HEK293 (cell line): ENCODE measurements at regions not wholly inside any gene's neighbourhood (a gene's known extent, or its start where the extent isn't known, plus 50 kb on each side); places are given as distances from the start of the nearest gene placed in this dataset.

ENCODE experiments used
- CTCF ChIA-PET: fragments of 350-600 bp; formaldehyde crosslinking; extraction: SDS; loops from one replicate; lab custom pipeline; 2021; ENCODE audit warnings: antibody characterized with exemption; lab: Yijun Ruan, JAX
- POLR2A ChIA-PET: fragments of 300-600 bp; formaldehyde crosslinking; extraction: SDS; loops from one replicate; lab custom pipeline; 2020; ENCODE audit warnings: antibody characterized with exemption, inconsistent platforms; lab: Yijun Ruan, JAX
- H3K27ac ChIP-seq: fragments of 200-500 bp; sonication (Bioruptor generic); 2 replicates; pipeline ENCODE4 v1.5.1; 2014; ENCODE audit warnings: low read depth, low read length, control low read depth, inconsistent platforms; ENCODE audit errors: extremely low read depth
- H3K36me3 ChIP-seq, 2 experiments: fragments of 200-500 bp in 1 of 2; sonication (Bioruptor generic) in 1 of 2; 1 replicate in 1 of 2; 2 replicates in 1 of 2; pipeline ENCODE4 v1.5.1; 2014 to 2017; ENCODE audit warnings: inconsistent platforms in 2 of 2, low read length in 2 of 2; ENCODE audit not compliant: control insufficient read depth in 2 of 2, insufficient read depth in 1 of 2
- H3K4me1 ChIP-seq: fragments of 200-500 bp; sonication (Bioruptor generic); 2 replicates; pipeline ENCODE4 v1.5.1; 2014; ENCODE audit warnings: mild to moderate bottlenecking, low read length, inconsistent platforms; ENCODE audit not compliant: control insufficient read depth, insufficient read depth
- H3K4me3 ChIP-seq: 2 replicates; pipeline ENCODE4 v1.5.1; 2011; ENCODE audit warnings: low read depth, mild to moderate bottlenecking, control low read depth, low read length, moderate library complexity
- H3K9me3 ChIP-seq: fragments of 200-500 bp; sonication (Bioruptor generic); 2 replicates; pipeline ENCODE4 v1.5.1; 2014; ENCODE audit warnings: low read depth, low read length, inconsistent platforms; ENCODE audit not compliant: control insufficient read depth, insufficient read depth
- GLIS1 ChIP-seq: fragments of 450-650 bp; formaldehyde crosslinking; IDR thresholded peaks from 2 replicates; pipeline ENCODE4 v1.5.1; 2016; ENCODE audit warnings: missing biosample characterization, missing genetic modification characterization
- GLIS2 ChIP-seq: fragments of 450-650 bp; formaldehyde crosslinking; IDR thresholded peaks from 2 replicates; pipeline ENCODE4 v1.5.1; 2016; ENCODE audit warnings: missing biosample characterization, missing genetic modification characterization
- IKZF3 ChIP-seq: fragments of 450-650 bp; IDR thresholded peaks from 2 replicates; pipeline ENCODE4 v1.5.0; 2018; ENCODE audit warnings: missing biosample characterization, mild to moderate bottlenecking, missing genetic modification characterization, moderate library complexity
- OSR2 ChIP-seq: fragments of 450-650 bp; formaldehyde crosslinking; IDR thresholded peaks from 2 replicates; pipeline ENCODE4 v1.5.1; 2016; ENCODE audit warnings: missing biosample characterization, missing genetic modification characterization
- SETDB1 ChIP-seq: IDR thresholded peaks from one replicate; pipeline ENCODE4 v1.6.1; 2017; ENCODE audit warnings: mild to moderate bottlenecking, low read length, moderate library complexity, mixed read lengths; ENCODE audit not compliant: insufficient read length
- SP7 ChIP-seq: fragments of 450-650 bp; formaldehyde crosslinking; IDR thresholded peaks from 2 replicates; pipeline ENCODE4 v1.5.1; 2016; ENCODE audit warnings: missing biosample characterization, missing genetic modification characterization
- ZBTB48 ChIP-seq: fragments of 450-650 bp; formaldehyde crosslinking; IDR thresholded peaks from 2 replicates; pipeline ENCODE4 v1.5.1; 2016; ENCODE audit warnings: missing biosample characterization, missing genetic modification characterization
- ZBTB8A ChIP-seq: fragments of 450-650 bp; formaldehyde crosslinking; IDR thresholded peaks from 2 replicates; pipeline ENCODE4 v1.5.1; 2016; ENCODE audit warnings: missing biosample characterization, missing genetic modification characterization
- ZFP3 ChIP-seq: fragments of 450-650 bp; formaldehyde crosslinking; IDR thresholded peaks from 2 replicates; pipeline ENCODE4 v1.5.1; 2016; ENCODE audit warnings: low read depth, missing biosample characterization, missing genetic modification characterization
- ZNF2 ChIP-seq: fragments of 450-650 bp; formaldehyde crosslinking; IDR thresholded peaks from 2 replicates; pipeline ENCODE4 v1.5.1; 2016; ENCODE audit warnings: missing biosample characterization, missing genetic modification characterization
- ZNF341 ChIP-seq: fragments of 450-650 bp; formaldehyde crosslinking; IDR thresholded peaks from 2 replicates; pipeline ENCODE4; 2016; ENCODE audit warnings: low read depth, missing biosample characterization, missing genetic modification characterization
- ZNF404 ChIP-seq: fragments of 450-650 bp; formaldehyde crosslinking; IDR thresholded peaks from 2 replicates; pipeline ENCODE4 v1.5.1; 2017; ENCODE audit warnings: missing biosample characterization, missing genetic modification characterization
- ZNF433 ChIP-seq: fragments of 450-650 bp; formaldehyde crosslinking; IDR thresholded peaks from 2 replicates; pipeline ENCODE4 v1.5.1; 2016; ENCODE audit warnings: missing biosample characterization, missing genetic modification characterization, low read depth
- ZNF549 ChIP-seq: fragments of 450-650 bp; IDR thresholded peaks from 2 replicates; pipeline ENCODE4 v1.5.1; 2018; ENCODE audit warnings: missing biosample characterization, missing genetic modification characterization, mild to moderate bottlenecking, inconsistent platforms, moderate library complexity
- ZNF600 ChIP-seq: fragments of 450-650 bp; formaldehyde crosslinking; IDR thresholded peaks from 2 replicates; pipeline ENCODE4 v1.5.1; 2016; ENCODE audit warnings: missing biosample characterization, missing genetic modification characterization
- ZNF768 ChIP-seq: fragments of 450-650 bp; formaldehyde crosslinking; IDR thresholded peaks from 2 replicates; pipeline ENCODE4 v1.5.1; 2018; ENCODE audit warnings: missing biosample characterization, mild to moderate bottlenecking, missing genetic modification characterization
- ZXDB ChIP-seq: fragments of 450-650 bp; formaldehyde crosslinking; IDR thresholded peaks from 2 replicates; pipeline ENCODE4 v1.5.1; 2016; ENCODE audit warnings: missing biosample characterization, missing genetic modification characterization
- TF ChIP-seq, protein P1 (sequence below): fragments of 450-650 bp; formaldehyde crosslinking; IDR thresholded peaks from 2 replicates; pipeline ENCODE4 v1.5.1; 2017; ENCODE audit warnings: missing biosample characterization, missing genetic modification characterization
- TF ChIP-seq, protein P2 (sequence below): fragments of 450-650 bp; formaldehyde crosslinking; IDR thresholded peaks from 2 replicates; pipeline ENCODE4 v1.5.1; 2017; ENCODE audit warnings: missing biosample characterization, missing genetic modification characterization
- TF ChIP-seq, protein P3 (sequence below): IDR thresholded peaks from 2 replicates; pipeline ENCODE4 v1.6.1; 2011; ENCODE audit warnings: mild to moderate bottlenecking, low read depth, low read length, borderline replicate concordance
- TF ChIP-seq, protein P4 (sequence below): fragments of 450-650 bp; formaldehyde crosslinking; IDR thresholded peaks from 2 replicates; pipeline ENCODE4 v1.5.1; 2016; ENCODE audit warnings: missing biosample characterization, missing genetic modification characterization
- TF ChIP-seq, protein P5 (sequence below): fragments of 450-650 bp; formaldehyde crosslinking; IDR thresholded peaks from 2 replicates; pipeline ENCODE4 v1.5.1; 2017; ENCODE audit warnings: missing biosample characterization, mild to moderate bottlenecking, missing genetic modification characterization, moderate library complexity
- TF ChIP-seq, protein P6 (sequence below): fragments of 450-650 bp; formaldehyde crosslinking; IDR thresholded peaks from 2 replicates; pipeline ENCODE4 v1.5.1; 2016; ENCODE audit warnings: missing biosample characterization, missing genetic modification characterization
- TF ChIP-seq, protein P7 (sequence below): fragments of 450-650 bp; formaldehyde crosslinking; IDR thresholded peaks from 2 replicates; pipeline ENCODE4 v1.5.1; 2016; ENCODE audit warnings: missing biosample characterization, missing genetic modification characterization

DNA sequence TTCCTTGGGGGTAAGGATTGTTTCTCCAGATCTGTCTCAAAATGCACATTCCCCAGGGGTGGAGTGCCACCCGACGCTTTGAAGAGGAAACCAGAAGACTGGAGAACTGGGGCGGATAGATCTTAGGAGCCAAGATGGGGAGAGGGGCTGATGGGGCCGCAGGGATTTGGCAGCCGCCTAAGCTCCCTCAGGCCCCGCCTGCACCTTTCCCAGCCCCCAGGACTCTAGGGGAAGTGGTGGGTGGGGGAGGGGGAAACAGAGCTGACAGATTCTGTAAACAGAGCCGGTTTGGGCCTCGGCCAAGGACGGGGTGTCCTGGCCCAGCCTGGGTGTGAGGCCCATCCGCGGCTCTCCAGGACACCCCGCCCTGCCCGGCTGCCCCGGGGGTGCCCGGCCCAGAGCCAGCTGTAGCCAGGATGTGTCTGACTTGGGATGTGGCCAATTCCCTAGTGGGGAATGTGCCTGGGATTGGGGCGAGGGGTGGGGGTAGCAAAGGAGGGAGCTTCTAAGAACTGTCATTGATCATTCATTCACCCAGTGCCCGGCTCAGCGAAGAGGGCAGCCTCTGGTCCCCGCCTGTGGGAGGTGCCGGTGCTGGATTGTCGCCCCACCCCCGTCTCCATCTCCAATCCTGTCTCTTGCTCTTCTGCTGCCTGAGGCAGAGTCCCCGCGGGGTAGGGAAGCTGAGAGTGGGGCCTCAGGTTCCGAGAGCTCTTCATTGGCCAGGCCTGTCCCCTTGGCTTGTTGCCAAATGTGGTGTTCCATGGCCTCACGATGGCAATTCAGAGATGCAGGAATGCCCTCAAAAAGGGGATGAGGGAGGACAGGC is 54.8 kb upstream of the CDKN2AIPNL start (continued):
- TF ChIP-seq, protein P1, sequence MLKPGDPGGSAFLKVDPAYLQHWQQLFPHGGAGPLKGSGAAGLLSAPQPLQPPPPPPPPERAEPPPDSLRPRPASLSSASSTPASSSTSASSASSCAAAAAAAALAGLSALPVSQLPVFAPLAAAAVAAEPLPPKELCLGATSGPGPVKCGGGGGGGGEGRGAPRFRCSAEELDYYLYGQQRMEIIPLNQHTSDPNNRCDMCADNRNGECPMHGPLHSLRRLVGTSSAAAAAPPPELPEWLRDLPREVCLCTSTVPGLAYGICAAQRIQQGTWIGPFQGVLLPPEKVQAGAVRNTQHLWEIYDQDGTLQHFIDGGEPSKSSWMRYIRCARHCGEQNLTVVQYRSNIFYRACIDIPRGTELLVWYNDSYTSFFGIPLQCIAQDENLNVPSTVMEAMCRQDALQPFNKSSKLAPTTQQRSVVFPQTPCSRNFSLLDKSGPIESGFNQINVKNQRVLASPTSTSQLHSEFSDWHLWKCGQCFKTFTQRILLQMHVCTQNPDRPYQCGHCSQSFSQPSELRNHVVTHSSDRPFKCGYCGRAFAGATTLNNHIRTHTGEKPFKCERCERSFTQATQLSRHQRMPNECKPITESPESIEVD (tag by site-specific recombination) = no peak
- TF ChIP-seq ZNF600 (tag by site-specific recombination) (peak; percentile 64; the same call in 1 of the 2 replicates), SETDB1 (no peak), ZNF404 (tag by site-specific recombination) (no peak), ZNF768 (no peak), ZNF433 (tag by site-specific recombination) (no peak)
- TF ChIP-seq, protein P2, sequence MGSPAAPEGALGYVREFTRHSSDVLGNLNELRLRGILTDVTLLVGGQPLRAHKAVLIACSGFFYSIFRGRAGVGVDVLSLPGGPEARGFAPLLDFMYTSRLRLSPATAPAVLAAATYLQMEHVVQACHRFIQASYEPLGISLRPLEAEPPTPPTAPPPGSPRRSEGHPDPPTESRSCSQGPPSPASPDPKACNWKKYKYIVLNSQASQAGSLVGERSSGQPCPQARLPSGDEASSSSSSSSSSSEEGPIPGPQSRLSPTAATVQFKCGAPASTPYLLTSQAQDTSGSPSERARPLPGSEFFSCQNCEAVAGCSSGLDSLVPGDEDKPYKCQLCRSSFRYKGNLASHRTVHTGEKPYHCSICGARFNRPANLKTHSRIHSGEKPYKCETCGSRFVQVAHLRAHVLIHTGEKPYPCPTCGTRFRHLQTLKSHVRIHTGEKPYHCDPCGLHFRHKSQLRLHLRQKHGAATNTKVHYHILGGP (tag by site-specific recombination) = 0 out of 2 replicates have a peak, but pooled peaks have one; percentile 59
- TF ChIP-seq, protein P3, sequence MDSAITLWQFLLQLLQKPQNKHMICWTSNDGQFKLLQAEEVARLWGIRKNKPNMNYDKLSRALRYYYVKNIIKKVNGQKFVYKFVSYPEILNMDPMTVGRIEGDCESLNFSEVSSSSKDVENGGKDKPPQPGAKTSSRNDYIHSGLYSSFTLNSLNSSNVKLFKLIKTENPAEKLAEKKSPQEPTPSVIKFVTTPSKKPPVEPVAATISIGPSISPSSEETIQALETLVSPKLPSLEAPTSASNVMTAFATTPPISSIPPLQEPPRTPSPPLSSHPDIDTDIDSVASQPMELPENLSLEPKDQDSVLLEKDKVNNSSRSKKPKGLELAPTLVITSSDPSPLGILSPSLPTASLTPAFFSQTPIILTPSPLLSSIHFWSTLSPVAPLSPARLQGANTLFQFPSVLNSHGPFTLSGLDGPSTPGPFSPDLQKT = no peak

DNA sequence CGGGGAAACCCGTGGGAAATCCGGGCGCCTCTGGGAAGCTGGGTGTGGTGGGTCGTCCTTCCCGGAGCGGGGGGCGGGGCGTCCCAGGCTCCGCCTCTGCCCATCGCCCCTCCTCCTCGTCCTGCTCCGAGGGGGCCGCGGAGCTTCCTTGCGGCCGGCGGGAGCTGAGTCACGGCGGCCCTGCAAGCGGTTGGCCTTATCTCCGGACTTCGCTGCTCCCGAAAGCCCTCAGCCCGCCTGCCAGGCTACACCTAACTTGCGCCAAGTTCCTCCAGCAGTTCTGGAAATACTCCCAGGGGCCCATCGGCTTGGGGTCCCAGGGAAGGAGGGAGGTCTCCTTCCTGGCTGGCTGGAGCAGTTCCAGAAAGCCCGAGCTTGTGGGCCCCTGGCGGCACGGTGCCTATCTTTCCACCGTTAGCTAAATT is 54.1 kb upstream of the CDKN2AIPNL start:
- CTCF ChIA-PET = interaction anchor here (0.6 to 2.5 kb wide), 7 partner anchors 10 to 239 kb away, joined by 3 to 12 read pairs (median 4); partner anchors contain the start of gene CDKN2AIPNL
- peaks cover 3% of the 10 kb centered on the region for H3K4me1 ChIP-seq
- peak overlapping the region; percentile 90 for H3K27ac ChIP-seq
- peak overlapping the region; percentile 54 for H3K4me3 ChIP-seq
- POLR2A ChIA-PET = interaction anchor here (0.7 to 4.7 kb wide), 14 partner anchors 9 to 240 kb away, joined by 3 to 39 read pairs (median 4); partner anchors contain the start of genes CDKN2AIPNL, JADE2 and PPP2CA
- no peaks in the 10 kb centered on the region for H3K9me3 ChIP-seq
- H3K36me3 ChIP-seq = no peaks in the 10 kb centered on the region
- TF ChIP-seq ZBTB48 (peak; percentile 54), ZXDB (tag by site-specific recombination) (peak; percentile 49; the same call in 1 of the 2 replicates), IKZF3 (tag by site-specific recombination) (peak; percentile 89), GLIS2 (tag by site-specific recombination) (peak; percentile 90; the same call in 1 of the 2 replicates), OSR2 (tag by site-specific recombination) (peak; percentile 39; the same call in 1 of the 2 replicates), ZNF549 (no peak), ZBTB8A (tag by site-specific recombination) (peak; percentile 88), ZNF2 (tag by site-specific recombination) (peak; percentile 58; the same call in 1 of the 2 replicates), SP7 (peak; percentile 20; the same call in 1 of the 2 replicates), ZFP3 (tag by site-specific recombination) (no peak), ZNF341 (tag by site-specific recombination) (0 out of 2 replicates have a peak, but pooled peaks have one; percentile 32), GLIS1 (peak; percentile 92)
- TF ChIP-seq, protein P4, sequence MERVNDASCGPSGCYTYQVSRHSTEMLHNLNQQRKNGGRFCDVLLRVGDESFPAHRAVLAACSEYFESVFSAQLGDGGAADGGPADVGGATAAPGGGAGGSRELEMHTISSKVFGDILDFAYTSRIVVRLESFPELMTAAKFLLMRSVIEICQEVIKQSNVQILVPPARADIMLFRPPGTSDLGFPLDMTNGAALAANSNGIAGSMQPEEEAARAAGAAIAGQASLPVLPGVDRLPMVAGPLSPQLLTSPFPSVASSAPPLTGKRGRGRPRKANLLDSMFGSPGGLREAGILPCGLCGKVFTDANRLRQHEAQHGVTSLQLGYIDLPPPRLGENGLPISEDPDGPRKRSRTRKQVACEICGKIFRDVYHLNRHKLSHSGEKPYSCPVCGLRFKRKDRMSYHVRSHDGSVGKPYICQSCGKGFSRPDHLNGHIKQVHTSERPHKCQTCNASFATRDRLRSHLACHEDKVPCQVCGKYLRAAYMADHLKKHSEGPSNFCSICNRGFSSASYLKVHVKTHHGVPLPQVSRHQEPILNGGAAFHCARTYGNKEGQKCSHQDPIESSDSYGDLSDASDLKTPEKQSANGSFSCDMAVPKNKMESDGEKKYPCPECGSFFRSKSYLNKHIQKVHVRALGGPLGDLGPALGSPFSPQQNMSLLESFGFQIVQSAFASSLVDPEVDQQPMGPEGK (tag by site-specific recombination) = peak; percentile 70
- TF ChIP-seq, protein P5, sequence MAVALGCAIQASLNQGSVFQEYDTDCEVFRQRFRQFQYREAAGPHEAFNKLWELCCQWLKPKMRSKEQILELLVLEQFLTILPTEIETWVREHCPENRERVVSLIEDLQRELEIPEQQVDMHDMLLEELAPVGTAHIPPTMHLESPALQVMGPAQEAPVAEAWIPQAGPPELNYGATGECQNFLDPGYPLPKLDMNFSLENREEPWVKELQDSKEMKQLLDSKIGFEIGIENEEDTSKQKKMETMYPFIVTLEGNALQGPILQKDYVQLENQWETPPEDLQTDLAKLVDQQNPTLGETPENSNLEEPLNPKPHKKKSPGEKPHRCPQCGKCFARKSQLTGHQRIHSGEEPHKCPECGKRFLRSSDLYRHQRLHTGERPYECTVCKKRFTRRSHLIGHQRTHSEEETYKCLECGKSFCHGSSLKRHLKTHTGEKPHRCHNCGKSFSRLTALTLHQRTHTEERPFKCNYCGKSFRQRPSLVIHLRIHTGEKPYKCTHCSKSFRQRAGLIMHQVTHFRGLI (tag by site-specific recombination) = peak; percentile 96
- TF ChIP-seq, protein P6, sequence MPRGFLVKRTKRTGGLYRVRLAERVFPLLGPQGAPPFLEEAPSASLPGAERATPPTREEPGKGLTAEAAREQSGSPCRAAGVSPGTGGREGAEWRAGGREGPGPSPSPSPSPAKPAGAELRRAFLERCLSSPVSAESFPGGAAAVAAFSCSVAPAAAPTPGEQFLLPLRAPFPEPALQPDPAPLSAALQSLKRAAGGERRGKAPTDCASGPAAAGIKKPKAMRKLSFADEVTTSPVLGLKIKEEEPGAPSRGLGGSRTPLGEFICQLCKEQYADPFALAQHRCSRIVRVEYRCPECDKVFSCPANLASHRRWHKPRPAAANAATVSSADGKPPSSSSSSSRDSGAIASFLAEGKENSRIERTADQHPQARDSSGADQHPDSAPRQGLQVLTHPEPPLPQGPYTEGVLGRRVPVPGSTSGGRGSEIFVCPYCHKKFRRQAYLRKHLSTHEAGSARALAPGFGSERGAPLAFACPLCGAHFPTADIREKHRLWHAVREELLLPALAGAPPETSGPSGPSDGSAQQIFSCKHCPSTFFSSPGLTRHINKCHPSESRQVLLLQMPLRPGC = 0 out of 2 replicates have a peak, but pooled peaks have one; percentile 11
- TF ChIP-seq, protein P7, sequence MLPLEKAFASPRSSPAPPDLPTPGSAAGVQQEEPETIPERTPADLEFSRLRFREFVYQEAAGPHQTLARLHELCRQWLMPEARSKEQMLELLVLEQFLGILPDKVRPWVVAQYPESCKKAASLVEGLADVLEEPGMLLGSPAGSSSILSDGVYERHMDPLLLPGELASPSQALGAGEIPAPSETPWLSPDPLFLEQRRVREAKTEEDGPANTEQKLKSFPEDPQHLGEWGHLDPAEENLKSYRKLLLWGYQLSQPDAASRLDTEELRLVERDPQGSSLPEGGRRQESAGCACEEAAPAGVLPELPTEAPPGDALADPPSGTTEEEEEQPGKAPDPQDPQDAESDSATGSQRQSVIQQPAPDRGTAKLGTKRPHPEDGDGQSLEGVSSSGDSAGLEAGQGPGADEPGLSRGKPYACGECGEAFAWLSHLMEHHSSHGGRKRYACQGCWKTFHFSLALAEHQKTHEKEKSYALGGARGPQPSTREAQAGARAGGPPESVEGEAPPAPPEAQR (tag by site-specific recombination) = no peak
